NCI-H2107 treated with DMSO at 0.1 percent for 48 hours (cell line): ENCODE measurements at regions not wholly inside any gene's neighbourhood (a gene's known extent, or its start where the extent isn't known, plus 50 kb on each side); places are given as distances from the start of the nearest gene placed in this dataset.

Experiments
- DNase-seq: peaks from one replicate; lab custom pipeline; 2025; ENCODE audit not compliant: unreplicated experiment; lab: John Stamatoyannopoulos, UW

DNA sequence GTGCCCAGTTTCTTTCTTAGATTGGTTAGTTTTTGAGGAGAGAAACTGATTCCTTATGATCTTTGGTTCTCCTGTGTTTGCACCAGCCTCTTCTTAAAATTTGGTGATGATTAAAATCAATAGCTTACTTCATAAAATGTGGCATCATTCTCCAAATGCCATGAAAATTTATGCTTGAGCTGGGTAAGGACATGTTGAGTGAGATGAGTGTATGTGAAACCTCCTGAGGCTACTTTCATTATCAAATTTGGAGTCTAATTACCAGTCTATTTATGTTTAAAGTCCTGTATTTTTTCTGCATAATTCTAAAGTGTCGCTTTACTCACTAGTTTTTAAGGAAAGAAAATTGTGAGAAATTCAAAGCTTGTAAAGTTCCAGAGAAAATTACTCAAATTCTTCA is 102.1 kb downstream of the DIPK2A start:
- DNase-seq: no peak

DNA sequence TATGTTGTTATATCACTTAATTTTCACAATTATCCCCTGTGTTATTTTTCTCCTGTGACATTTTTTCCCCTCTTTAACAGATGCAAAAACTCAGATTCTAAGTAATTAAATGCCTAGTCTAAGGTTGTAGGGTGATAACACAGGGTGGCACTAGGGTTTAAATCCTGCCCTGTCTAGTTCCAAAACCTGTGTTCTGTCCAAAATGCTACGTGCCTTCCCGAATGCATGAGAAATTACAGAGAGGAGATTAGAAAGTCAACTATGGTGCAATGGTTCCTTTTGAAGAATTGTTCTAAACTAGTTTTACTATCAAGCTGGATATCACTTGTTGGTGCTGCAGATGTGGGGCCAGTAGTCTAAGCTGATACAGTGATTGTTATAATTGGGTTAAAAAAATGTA is 108.0 kb downstream of the DIPK2A start:
- DNase-seq: no peak

DNA sequence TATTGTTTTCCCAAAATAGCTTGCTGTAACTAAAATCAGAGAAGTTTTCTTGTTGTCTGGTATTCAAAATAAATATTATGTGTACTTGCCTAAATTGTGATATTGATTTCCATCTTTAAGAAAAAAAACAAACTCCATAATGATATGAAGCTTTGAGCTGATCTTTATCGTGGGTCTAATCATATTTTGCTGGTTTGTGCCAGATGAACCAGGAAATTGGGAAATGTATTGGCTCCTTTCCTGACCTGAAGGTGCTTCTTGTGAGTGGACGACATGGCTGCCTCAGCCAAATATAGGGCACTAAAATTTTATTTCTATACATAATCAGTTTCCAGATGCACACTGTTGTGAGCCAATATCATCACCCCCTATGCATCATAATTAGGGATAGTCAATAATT is 113.3 kb downstream of the DIPK2A start:
- no peak for DNase-seq

DNA sequence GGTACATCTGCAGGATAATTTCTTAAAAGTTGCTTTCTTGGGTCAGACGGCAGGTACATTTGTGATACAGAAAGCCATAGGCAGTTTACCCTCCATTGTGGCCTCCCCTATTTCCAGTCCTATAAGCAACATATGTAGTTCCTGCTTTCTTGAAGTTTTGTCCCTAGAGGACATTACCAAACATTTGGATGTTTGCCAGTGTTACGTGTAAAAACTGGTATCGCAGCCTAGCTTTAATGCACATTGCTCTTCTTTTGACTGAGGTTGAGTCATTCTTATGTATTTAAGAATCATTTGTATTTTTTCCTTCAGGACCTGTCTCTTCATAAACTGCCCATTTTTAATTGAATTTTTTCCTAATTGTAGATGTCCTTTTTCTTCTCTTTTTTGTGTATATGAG is 114.3 kb downstream of the DIPK2A start:
- no peak for DNase-seq

DNA sequence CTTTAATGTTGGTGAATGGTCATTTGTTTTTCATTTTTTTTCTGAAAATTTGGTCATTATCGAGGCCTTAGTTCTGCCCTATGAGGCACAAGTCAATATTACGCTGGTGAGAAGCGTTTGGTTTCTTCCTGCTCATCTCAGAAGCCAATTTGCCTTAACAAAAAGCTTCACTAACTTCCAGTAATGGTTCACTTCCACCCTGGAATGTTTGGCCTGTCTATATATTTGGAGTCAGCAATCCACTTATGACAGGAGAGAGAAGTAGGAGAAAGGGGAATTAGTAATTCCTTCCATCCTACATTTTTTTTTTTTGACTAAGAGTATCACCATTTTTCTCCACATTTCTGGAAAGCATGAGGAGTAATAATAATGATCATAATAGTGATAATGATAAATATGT is 124.4 kb downstream of the DIPK2A start:
- DNase-seq: no peak

DNA sequence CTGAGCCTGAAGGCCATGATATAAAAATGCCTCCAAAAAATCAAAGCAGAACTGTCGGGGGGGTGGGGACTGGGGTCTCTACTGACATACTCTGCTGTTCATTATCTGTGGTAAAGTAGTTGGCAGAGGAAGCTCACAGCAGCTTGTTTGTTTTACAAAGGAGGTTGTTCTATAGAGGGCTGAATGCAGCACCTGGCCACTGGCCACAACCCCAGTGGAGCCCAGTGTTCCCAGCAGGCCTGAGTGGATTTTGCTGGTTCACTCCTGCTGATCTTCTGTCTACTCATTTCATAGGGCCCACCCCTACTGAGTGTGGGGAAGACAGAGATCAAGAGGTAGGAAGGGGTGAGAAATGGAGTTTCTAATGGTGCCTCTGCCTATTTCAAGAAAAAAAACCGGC is 125.5 kb downstream of the DIPK2A start:
- DNase-seq: no peak

DNA sequence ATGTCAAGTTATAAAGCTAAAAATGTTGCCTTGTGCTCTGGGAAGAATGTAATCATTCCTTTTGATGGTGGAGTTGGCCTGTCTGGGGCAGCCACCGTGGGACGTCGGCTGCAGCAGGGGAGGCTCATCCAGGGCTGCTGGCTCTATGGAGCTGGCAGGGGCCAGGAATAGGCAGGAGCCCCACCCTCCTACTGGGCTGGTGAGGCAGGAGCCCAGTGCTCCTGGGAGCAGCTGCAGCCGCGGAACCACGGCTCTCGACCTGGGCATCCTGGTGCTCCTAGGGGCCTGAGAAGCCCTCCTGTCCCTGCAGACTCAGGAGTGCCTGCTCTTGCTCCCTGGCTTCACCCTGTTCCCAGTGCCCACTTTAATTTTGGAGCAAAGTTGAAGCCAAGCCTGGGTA is 127.1 kb downstream of the DIPK2A start:
- DNase-seq: no peak

DNA sequence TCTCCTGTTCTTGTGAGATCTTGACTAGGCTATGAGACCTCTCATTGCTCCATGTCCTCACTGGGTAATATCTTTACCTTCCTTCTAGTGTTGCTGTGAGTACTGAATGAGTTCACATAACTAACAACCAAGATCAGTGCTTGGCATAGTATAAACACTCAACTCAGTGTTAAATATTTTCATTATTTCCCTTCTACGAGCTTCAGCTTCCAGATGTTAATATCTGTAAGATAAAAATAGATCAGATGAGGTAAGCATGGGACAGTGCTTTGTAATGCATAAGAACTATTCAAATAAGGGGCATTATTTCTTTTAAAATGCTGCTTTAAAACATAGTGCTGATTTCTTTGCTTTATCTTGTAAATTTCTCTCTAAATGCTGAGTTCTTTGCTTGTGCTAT is 130.8 kb downstream of the DIPK2A start:
- no peak for DNase-seq

DNA sequence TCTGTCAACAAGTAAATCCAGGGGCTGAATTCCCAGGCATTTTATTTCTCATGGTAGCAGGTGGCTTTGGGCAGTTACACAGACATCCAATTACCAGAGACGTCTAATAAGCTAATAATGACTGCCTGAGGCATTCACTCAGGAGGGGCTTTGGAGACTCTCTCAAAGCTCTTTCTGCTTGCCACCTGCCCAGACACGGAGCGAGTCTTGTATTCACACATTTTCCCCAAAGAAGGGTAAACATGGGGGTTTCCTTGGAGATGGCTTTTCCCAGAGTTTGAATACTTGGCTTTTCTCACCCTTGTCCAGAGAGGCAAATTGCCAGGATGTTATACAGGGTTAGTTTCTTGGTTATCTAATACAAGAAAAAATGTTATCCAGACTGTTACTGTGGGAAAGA is 132.6 kb downstream of the DIPK2A start:
- no peak for DNase-seq

DNA sequence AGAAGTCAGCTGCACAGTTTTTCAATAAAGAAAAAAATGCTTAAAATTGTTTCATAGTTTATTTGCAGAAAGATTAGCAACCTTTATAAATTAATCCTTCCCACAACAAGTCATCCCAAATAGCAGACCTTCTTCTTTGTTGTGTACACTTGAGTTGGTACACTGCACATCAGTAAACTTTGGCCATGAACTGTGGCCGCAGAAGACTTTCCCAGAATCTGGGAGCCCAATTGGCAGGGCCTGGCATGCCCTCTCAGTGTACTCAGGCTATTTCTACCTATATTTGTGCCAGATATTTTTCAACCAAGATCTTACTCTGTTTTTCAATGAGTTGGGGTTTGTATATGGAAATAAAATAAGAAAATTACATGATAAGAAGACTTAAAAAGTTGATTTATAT is 133.1 kb downstream of the DIPK2A start:
- DNase-seq: no peak

DNA sequence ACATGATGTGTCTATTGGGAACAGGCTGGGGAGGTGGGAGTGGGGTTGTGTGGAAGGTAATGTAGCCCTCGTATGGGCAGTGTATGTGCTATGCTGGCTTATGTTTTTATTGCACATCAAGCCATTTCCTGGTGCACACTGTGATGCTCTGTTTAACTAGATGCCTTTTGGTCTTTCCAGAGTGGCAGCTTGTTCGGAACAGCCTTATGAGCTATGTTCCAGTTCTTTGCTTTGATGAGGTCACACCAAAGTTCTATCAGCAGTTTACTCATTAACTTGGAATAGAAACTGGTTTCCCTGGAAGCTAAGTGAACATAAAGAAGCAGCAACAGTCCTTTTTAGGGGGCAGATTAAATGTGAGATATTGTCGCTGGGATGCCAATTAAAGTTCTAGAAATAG is 133.9 kb downstream of the DIPK2A start:
- DNase-seq: no peak

DNA sequence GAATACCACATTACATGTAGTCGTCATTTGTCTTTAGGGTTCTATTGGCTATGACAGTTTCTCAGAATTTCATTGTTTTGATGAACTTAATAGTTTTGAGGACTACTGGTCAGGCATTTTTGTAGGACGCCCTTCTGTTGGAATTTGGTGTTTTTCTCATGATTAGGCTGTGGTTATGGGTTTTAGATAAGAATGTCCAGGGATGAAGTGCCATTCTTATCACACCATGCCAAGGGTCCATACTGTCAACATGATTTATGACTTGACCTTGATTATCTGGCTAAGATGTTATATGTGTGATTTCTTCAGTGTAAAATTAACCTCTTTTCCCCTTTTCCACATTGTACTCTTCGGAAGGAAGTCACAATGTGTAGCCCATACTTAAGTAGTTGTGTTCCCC is 135.3 kb downstream of the DIPK2A start:
- no peak for DNase-seq

DNA sequence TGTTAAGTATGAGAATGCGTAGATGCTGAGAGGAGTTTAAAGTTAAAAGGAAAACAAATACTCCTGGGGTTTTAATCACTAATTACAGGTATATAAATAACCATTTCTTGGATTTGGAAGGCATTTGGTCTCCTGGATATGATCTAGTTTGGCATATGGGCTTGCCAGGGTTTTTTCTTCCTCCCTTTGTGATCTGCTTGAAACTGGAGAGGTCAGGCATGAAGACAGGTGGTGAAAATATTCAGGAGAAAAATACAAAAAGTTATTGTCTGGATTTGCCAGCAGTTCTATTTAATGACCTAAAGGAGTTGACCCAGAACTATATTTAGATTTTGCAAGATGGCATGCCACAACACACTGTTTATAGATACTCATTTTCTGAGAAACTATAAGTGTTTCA is 136.3 kb downstream of the DIPK2A start:
- no peak for DNase-seq

DNA sequence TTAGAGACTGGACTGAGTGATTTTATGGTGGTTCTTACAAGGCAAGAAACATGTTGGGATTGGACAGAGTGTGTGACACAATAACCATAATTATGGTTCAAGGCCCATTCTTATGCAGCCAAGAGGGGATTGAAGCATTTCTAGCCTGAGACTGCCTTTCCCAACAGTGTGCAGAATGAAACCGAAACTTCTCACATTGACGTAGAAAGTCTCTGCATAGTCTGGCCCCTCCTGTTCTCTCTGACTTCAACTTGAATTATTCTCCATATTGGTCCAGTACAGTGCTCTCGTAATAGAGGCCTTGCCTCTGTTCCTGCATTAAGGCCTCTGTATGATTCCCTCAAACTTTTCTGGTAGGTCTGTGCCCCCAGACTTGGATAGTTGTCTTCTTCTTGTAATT is 138.3 kb downstream of the DIPK2A start:
- no peak for DNase-seq

DNA sequence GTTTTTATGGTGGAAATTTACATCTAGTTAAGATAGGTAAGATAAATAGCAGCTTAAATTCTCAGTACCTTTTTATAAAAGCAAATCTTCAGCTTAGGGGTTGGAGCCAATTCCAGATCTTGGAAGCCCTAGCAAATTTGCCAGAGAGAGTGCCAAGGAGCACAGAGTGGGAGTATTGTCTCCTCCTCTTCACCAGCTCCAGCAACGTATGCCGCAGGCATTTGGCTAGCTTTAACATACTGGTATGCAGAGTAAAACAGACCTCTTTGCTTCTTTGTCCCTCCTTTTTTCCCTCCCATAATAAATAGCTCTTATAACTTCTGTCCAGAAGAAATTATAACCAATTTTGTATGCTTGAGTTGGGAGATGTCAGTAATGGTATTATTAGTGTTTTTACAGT is 140.4 kb downstream of the DIPK2A start:
- DNase-seq: no peak

DNA sequence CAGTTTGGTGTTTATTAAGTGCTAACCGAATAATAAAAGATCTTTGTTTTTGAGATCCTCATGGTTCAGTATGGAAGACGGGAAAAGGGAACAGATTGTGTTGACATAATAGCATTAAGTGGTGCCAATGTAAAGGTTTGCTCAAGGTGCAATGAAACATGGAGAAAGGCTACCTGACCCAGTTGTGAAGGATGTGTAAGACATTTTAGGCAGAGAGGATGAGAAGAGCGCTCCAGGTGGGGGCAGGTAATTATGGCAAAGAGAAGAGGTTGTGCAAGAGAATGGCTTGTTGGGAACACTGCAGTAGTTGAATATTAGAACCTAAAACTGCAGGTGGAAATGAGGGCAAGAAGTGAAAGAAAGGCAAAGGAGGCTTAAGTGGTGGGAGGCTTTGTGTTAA is 140.8 kb downstream of the DIPK2A start:
- DNase-seq: no peak

DNA sequence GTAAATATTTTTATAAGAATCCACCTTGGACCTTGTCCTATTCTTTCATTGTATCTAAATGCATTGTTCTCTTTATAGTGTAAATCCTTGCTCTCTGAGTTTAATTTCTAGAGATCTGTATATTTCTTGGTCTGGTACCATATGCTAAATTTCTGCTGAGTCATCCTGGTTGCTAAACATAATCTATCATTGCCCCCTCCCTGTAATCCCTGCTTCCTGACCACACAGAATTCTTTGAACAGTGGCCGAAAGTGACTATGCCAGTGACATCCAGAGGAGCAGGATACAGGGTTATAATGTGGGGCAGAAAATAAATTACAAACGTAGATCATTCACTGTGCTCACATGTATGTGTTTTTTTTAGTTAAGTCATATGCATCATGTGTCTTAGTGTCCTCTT is 143.1 kb downstream of the DIPK2A start:
- no peak for DNase-seq

DNA sequence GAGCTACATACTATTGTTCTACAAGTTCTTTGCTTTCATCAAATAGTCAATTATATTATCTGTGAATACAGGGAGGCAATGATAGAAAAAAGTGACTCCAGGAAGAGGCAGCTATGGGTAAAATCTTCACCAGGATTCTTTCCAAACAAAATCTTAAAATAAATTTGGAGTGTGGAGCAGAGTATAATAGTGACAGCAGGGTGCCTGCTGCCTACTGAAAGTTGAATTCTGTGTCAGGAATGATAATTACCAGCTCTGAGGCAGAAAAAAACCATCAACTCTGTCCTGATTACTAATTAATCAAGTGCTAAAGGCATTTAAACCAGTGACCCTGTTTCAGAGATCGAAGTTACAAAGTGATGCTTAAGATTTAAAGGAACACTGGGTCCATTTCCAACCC is 148.0 kb downstream of the DIPK2A start:
- DNase-seq: no peak

DNA sequence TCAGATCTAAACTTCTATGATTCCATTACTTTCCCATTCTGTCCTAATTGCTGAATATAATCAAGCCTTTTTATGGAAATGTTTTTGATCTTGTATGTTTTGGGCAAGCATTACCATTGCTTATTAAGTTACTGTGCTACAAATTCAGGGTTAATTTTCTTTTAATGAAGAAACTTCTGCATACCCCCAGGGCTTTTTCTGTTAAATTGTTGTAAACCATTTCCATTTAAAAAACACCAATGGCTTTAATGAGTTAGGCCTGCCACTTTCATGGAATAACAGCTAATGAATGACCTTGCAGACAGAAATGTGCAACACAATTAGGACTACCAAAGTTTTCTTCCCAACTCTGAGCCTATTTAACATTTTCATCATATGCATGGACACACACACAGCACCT is 150.0 kb downstream of the DIPK2A start:
- DNase-seq: no peak

DNA sequence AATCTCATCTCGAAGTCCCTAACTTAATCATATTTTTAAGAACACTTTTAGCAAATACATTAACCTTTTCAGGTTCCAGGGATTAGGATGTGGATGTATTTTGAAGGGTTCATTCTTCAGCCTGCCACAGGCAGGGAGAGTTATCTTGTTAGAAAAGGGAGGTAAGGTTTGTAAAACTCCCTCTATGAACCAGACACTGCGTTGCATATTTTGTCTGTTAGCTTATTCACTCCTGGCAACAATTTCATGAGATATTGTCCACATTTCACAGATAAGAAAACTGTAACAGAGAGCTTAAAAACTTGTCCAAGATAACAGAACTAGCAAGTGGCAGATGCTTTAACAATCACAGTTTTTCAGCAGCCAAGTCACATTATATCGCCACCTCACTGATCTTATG is 155.4 kb downstream of the DIPK2A start:
- DNase-seq: no peak

DNA sequence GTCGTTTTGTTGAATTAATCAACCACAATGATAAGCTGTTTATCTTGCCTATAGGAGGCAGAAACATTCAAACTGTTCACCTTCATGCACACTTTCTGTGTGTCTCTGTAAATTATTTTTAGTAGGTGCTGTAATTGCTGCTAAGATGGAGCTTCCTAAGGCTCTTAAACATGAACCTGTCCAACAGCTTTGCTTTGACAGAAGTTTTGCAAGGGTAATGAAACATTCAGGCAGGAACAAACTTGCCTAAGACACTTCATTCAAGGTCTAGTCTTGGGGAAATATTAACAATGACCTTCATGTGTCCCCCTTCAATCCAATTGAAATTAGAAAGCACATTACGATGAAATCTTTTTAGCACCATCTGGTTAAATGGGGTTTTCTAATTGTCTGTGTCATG is 156.1 kb downstream of the DIPK2A start:
- DNase-seq: no peak

DNA sequence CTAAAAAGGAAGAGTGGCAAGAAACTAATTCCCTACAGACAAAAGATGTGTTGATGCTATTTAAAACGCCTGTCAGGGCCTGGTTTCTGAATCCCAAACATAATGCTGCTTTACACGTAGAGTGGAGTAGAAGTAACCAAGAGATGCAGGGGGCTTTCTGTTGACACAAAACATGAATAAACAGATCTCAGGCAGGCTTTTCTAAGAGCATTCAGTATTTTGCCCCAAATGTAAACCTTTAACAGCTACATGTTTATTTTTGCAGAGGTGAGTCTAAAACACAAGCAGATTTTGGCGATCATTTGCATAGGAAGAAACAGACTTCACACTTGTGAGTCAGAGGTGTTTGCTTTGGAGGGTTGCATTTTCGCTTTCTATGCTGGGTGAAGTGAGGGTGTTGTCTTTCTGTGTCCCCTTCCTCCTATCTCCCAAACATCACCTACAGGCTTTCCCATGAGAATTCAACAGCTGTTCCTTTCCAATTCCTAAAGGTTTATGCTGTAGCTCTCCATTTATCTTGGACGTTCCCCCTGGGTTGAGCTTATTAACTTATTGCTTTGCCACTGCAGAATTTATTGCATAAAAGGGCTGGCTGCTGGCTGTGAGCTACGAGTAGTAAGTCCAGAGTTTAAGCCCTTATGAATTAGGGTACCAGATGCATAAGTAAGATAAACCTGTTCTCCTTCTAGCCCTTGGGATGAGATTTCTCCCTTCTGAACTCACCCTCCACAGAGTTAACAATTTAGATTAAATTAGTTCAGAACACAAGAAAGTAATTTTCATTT is 156.7 kb downstream of the DIPK2A start:
- DNase-seq: no peak

DNA sequence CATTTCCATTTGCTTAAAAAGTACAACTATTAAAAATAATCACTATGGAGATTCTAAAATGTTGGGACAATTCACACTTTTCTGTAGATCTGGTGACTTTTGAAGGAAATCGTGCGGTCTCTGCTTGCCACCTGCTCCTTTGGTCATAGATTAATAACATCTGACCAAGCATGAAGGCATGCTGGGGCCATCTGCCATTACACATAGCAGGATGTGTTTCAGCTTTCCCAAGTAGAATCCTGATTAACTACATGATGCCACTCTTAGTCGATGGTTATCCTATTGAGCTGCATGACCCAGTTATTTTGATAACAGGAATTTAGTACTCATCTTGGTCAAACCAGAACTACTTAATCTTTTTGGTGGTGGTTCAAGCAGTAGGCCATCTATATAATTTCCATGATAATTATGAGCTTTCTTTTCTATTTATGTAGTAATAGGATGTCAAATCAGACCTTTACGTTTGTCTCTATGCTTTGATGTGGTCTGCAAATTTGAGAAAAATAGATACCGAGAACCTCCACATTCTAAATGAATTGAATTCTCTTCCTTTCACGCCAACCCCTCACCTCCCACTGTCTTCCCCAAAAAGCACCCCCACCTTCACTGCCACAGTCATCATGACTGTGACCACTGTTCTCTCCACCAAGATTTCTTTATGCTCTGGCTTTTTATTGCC is 158.1 kb downstream of the DIPK2A start:
- DNase-seq: no peak
